ENCODE measurements at regions not wholly inside any gene's neighbourhood (a gene's known extent, or its start where the extent isn't known, plus 50 kb on each side); places are given as distances from the start of the nearest gene placed in this dataset.
"Not testable (repeated sequence)": the region's sequence is repeated elsewhere in the genome, so short reads cannot be mapped to it uniquely, and the experiment has no call there.

GRCh38 chr14:106714446-106715428 lies 1188.4 kb downstream of the TMEM121 start:
- TF ChIP-seq CTCF, POLR2A (IDR thresholded peaks at IDR 0.05): not testable (repeated sequence)
